NT2/D1 (cell line): ENCODE measurements at regions not wholly inside any gene's neighbourhood (a gene's known extent, or its start where the extent isn't known, plus 50 kb on each side); places are given as distances from the start of the nearest gene placed in this dataset.

ENCODE experiments used
- SUZ12 ChIP-seq: IDR thresholded peaks from 2 replicates; pipeline ENCODE4 v1.6.1; 2011; ENCODE audit not compliant: insufficient read length, insufficient read depth; ENCODE audit errors: extremely low read depth
- ZNF274 ChIP-seq: IDR thresholded peaks from 2 replicates; pipeline ENCODE4 v1.6.1; 2011; ENCODE audit warnings: mild to moderate bottlenecking, low read depth, low read length

GRCh38 chr15:69526081-69527061, 73.8 kb downstream of the RPLP1 start:
- TF ChIP-seq ZNF274, result no peak
- no peak for TF ChIP-seq SUZ12
